Muscle of arm (tissue), 1 donor: ENCODE measurements at regions not wholly inside any gene's neighbourhood (a gene's known extent, or its start where the extent isn't known, plus 50 kb on each side); places are given as distances from the start of the nearest gene placed in this dataset.

Experiments
- DNase-seq: peaks from one replicate; pipeline ENCODE4 v3.0.0-alpha.2; 2013

DNA sequence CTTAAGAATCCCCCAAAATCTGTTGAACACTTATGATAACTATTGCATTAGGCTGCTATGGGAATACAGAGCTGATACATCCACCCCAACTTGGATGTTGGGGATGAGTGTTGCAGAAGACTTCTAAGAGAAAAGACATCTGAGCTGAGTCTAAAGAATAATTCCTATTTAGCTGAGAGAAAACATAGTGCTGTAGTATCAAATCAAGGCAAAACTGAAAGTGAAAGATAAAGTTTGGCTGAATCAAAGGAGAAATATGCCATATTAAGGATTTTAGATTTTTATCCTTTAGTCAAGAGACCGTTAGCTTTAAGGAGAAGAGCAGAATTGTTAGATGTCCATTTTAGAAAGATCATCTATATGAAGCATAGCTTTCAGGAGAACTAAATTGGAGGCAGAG is 726.9 kb upstream of the PTBP2 start:
- DNase-seq = no peak

DNA sequence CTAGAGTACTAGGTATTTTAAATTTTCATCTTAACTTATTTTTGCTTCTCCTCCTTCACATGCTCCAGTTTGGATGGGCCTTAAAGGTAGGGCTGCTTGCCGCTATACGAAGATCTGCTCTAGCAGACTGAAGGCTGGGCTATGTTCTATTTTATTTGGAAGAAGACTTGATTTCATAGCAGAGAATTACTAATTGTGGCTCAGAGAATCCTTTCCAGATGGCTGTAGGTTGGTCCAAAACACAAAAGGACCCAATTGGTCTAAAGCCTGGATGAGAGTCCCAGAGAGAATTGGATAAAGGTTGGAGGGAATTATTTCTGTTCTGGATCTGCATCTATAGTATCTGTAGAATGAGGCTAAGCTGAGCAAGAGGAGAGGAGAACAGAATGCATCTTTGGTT is 719.4 kb upstream of the PTBP2 start:
- peak; percentile 19 for DNase-seq

DNA sequence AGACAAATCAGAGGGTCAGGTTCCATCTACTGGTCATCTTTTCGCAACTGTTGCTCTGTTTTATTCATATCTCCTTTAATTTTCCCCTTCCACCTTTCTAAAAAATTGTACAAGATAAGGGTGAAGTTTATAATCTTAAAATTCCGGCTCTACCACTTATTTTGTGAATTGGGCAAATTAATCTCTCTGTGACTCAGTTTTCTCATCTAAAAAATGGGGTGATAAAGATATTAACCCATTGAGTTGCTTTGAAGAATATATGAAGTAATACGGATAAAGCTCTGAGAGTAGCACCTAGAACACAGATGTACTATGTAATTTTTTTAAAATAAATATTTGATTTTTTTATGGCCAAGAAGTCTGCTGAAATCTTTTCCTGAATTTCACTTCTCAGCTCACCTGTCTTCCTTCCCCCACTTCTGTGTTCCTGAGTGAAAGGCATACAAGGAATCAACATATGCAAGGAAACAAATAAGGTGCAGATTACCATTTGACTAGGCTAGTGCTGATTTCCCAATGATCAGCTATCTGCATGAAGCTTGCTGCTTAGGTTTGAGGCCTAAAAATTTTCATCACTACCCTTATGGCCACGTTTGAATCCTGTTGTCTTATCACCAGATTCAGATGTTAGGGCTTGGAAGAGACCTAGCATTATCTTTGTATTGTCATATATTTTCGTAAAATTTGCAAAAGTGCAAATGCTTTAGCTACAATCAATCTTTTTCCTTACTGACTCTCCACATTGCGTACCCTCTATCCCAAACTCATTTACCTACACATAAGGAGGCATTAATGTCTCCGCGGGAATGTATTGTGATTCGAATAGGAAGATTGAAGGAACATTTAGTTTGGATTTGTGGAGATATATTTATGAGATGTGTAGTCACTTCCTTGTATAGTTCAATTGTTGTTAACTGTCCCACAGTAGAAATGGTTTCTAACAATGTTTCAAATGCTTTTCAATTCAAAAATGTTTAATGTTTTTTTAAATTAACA is 718.3 kb upstream of the PTBP2 start:
- DNase-seq = no peak

DNA sequence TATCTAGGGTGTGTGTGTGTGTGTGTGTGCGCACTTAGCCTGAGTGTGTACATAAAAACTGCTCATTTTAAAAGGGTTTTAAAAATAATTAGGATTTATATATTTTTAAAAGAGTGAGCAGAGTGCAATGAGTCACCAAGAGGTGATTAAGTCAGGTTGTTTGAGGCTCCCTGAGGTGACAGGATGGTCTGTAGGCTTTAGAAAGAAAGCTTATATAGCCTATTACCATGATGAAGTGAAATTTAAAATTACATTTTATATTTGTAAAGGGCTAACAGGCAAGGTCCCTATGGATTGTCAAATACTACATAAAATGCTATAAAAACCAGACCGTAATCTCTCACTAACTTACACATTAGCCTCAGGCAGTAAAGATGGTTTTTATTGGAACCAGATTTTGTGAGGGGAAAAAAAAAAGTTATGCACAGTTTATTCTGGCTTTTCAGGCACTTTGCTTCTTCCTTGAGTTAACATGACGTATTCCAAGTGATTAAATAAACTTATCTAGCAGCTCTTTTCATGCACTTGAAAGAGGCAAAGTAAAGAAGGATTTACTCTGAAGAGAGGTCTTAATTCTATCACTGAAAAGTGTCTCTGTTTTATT is 711.7 kb upstream of the PTBP2 start:
- DNase-seq = peak; percentile 15

DNA sequence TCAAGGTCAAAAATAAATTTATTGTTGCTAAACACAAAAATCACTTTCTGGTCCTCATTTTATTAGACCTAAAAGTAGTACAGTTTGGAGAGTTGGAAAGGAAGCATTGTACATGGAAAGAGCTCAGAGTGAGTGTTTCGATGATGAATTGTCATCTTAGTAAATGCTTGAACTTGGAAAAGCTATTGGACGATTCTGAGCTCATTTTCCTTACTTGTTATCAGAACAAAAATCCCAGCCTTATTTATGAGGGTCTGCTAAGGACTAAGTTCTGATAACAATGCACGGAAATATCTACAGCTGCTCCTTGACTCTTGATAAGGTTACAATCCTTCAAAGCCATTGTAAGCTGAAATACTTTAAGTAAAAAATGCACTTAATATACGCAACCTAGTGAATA is 710.0 kb upstream of the PTBP2 start:
- no peak for DNase-seq

DNA sequence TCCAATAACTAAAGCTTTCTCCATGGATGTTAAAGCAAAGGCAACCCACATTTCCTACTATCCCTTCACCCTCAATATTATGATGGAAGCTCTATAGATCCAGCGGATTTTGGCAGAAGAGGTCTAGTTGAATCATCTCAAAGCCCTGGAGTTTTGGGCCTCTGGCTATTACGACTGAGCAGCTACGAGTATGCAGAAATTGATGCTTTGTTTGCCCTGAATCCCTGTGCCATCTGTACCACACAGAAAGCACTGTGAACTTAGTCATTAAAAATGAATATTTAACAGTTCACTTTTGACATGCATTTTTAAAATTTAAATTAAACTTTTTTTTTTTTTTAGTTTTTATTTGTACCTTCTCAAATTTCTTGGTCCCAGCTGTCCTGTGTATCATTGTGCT is 705.4 kb upstream of the PTBP2 start:
- DNase-seq = no peak

DNA sequence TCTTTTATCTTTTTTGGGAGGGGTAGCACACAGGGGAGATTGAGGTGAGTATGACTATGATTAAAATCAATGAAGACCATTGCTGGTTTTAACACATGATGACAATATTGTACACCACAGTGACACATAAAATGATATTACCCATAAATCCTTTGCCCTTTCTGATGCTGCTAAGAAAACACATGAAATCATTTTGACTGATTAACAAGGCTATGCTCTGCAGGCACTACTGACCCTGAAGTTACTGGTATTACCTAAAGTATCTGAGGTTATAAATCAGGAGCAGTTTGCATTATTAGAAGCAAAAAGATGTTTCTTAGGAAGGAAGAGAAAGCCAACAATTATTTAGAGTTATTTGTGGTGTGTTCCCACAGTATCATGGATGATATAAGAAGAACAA is 701.2 kb upstream of the PTBP2 start:
- no peak for DNase-seq

DNA sequence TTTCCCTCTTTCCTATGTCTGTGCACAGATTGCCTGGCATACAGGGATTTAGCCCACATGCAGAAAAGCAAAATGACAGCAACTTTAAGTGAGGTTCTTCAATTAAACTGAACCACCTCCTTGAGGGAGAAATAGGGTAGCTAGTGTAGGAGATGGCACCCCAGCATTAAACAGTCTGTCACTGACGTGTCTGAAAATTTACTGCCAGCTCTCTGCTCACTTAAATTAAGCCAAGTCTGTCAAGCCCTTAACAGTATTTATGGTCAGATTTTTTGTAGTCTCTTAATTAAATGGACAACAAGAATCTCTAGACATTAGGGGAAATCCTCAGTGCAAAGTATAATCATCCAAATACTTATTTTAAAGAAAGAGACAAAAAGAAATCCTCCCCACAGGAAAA is 696.5 kb upstream of the PTBP2 start:
- DNase-seq = no peak

DNA sequence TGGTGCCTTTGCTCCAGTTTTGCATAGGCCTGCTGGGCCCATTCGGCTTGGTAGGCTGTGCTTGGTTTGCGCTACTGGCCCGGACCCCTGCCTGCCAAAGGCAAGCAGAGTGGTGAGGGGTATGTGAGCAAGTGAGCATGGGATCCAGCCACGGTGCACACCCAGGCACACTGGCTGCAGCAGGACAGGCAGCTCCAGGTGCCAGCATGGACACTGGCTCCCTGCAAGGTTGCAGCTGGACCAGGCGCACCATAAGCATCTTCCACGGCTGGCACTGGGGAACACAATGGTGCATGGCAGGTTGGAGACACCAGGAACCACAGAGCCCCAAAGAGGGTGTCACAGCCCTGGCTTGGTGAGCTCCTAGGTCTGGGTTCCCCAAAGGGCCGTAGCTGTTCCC is 693.5 kb upstream of the PTBP2 start:
- no peak for DNase-seq

DNA sequence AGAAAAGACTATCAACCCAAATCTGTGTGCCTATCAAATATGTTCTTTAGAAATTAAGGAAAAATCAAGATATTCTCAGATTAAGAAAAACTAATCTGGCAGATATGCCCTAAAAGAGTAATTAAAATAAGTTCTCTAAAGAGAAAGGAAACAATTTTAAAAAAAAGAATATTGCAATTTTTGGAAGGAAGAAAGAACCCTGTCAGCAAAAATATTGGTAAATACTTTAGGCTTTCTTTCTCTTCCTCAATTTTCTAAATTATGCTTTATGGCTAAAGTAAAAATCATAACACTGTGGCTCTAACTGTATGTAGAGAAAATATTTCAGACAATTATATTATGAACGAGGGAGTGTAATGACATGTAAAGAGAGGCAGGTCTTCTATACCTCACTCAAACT is 691.3 kb upstream of the PTBP2 start:
- DNase-seq = no peak

DNA sequence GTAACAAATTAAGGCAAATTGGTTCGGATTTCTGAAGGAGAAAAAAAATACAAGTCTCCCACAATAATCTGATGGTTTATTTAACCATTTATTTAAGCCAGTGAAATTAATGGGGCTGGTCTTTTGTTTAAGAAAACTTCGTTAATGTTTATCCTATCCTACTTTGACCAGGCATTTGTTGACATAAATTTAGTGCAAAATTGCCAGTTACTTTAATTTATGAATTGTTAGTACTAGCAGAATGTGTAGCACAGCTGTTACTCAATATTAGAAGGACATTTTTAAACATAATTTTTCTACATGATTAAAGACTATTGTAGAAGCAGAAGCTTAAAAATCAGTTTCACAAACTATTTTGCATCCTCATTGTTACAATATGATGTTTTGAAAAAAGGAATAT is 687.6 kb upstream of the PTBP2 start:
- DNase-seq = no peak

DNA sequence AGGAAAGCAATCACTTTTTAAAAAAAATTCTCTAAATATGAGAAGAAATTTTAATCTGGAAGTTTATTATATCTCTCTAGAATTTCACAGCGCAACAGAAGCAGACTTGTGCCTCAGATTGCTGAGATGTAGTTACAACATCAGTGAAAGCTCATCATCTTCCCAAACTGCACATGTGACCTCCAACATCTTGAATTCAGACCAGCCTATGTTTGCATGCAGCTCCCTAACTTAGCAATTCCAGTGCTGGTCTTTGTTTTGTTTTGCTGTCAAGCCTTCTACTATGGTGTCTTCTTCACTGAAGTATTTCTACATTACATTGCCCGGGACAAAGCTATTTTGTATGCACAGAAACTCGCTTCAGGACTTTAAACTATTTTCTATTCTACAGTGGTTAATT is 684.8 kb upstream of the PTBP2 start:
- DNase-seq = no peak

DNA sequence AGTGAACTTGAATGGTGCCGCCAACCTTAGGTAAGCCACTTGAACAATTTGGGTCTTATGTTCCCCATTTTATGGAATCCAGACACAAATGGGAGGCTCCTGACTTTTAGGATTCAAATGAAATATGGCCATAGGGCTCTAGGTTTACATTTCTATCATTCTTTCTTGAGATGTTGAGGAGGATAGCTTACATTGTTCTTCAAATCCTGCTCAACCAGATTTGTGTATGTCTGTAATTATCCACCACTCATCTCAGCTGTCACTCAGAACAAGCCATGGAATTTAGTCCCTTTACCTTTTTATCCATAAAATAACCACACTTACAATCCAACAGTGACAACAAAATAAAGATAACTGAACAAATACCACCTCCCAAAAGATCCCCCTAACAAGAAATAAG is 682.9 kb upstream of the PTBP2 start:
- no peak for DNase-seq

DNA sequence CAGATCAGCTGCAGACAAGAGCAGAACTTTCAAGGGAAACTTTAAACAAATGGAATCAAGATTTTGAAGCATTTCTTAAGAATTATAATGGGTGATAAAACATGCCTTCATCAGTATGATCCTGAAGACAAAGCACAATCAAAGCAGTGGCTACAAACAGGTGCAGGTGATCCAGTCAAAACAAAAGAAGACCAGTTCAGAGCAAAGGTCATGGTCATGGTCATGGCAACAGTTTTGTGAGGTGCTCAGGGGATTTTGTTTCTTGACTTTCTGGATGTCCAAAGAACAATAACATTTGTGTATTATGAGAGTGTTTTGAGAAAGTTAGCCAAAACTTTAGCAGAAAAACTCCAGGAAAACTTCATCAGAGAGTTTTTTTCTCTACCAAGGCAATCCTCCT is 681.7 kb upstream of the PTBP2 start:
- no peak for DNase-seq

DNA sequence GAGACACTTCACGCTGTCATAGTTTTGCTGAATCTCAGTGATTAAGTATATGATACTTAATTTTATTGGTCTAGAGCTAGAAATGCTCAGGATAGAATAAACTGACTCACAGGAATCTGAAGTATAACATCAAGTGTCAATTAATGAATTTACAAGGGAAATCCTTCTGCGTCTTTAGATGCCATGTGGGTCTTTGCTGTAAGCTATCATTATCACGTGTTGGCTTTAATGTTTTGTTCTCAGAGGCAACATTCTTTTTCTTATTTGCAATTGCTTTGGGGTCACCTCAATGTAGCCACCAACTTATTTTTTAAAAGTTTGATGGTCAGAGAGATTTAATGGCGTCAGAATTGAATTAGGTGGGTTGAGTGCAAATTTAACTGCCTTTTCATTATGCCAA is 680.1 kb upstream of the PTBP2 start:
- no peak for DNase-seq

DNA sequence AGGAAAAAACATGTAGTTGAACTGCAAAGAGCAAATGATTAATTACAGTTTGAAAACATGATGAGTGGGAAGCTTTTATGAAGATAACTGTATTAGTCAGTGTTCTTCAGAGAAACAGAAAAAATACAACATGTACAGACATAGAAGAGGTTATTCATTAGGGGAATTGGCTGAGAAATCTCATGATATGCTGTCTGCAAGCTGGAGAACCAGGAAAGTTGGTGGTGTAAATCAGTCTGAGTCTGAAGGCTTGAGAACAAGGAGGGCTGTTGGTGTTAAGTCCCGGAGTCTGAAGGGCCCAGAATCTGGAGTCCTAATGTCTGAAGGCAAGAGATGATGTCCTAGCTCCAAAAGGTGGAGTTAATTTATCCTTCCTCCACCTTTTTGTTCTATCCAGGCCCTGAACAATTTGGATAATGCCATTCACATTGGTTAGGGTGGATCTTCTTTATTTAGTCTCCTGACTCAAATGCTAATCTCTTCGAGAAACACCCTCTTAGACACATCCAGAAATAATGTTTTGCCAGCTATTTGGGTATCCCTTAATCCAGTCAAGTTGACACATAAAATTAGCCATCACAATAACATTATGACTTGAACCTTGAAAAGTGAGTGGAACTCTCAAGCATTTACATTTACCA is 672.9 kb upstream of the PTBP2 start:
- no peak for DNase-seq

DNA sequence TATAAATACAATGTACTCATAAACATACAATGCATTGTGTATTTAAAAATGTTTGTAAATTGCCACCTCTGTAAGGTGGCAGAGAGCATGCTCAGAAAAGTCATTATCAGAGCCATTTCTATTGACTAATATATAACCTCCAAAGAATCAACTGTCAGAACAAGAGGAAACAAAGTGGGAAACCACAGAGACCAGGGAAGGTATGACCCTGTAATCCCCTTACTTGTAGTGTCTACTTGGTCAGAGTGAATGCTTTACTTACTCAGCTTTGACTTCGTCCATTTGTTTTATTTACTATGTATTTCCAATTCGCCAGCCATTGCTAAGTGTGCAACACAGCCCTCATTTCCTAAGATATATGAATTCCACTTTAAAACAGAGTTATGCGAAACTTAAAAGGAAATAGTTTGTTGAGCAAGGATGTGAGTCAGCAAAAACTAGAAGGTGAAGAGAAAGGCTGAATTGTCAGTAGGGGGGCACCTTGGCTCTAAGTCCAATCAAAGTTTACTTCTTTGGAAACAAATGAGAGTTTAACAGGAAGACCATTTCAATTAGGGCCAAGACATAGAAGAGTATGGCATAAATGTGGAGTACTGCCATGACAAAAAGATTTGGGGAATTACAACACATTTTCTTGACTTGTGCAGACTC is 671.7 kb upstream of the PTBP2 start:
- DNase-seq = no peak

DNA sequence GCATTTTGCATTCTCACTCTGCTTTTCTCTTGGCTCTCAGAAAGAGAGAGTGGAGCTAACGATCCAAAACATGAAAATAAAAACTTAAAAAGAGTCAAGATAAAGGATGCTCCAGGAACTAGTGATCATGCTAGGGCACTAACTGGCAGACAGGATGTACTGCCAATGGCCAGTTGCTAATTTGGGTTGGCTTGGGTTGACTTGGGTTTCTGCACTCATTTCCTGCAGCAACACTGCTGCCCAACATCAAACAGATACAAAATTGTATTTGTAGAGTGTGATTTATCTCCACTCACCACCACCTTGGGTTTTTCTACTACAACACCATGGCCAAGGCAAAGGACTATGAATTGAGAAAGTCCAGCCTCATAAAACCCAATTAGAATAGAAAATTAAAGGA is 662.3 kb upstream of the PTBP2 start:
- no peak for DNase-seq

DNA sequence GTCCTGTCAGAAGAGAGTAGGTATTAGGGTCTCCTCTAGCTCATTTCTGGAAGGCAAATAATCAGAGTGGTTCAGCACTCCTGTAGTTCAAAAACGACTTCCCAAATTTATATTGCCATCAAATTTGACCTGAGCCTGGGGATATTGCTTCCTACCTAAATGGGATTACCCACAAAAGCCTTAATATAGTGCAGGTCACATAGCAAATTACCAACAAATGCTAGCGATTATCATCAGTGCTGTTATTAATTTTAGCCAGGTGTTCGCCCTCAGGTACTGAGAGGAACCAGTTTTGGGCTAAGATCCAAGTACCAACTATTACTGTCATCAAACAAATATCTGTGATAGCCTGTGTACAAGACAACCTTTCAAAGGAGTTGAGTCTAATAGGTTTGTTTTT is 661.8 kb upstream of the PTBP2 start:
- no peak for DNase-seq

DNA sequence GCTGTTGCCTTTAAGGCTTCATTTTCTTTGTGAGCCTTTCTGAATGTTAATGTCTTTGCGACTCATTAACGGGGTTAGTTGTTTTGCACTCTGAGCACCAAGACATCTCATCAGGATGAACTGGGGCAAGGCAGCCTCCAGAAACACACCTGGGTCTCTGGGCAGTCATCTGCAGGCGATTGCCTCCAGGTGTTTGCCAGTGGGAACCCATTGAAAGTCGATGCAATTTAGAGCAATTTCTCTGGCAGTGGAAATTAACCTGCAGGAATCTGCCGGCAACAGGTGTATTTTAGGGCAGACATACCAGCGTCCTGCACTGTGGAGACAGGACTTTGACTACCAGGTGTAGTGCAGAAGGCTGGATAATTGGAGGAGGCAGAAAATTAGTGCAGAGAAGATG is 661.0 kb upstream of the PTBP2 start:
- no peak for DNase-seq

DNA sequence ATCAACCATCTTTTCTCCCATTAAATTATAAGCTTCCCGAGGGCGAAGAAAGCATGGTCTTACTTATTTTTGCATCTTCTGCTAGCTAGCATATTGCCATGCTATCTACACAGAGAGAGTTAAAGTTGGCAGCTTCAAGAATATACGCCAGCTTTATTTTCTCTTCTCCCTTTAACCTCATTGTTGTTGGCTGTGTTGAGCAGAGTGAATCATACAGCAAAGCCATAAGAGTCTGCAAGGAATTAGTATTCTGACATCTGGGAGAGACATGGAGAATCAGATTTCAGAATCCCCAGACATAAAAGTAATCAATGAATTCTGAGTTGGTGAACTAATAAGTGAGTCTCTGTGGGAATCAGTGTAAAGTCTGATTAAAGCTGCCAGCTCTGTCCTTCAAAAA is 649.6 kb upstream of the PTBP2 start:
- DNase-seq = no peak

DNA sequence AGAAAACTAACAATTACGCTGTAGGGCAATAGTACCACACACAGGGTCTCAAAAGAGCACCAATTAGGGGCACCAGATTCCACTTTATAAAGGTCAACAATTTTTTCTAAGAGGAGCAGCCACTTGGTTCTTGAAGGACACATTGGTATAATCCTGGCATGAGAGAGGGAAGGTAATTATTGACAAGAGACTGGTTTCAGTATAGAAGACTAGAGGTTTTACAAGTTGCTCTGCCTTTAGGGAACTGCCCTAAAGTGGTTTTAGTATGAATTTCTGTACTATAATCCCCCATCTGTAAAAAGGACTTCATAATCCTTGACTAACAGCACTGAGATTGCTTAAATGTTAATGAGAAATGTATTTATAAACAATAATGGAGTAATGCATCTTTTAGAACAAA is 648.5 kb upstream of the PTBP2 start:
- no peak for DNase-seq

DNA sequence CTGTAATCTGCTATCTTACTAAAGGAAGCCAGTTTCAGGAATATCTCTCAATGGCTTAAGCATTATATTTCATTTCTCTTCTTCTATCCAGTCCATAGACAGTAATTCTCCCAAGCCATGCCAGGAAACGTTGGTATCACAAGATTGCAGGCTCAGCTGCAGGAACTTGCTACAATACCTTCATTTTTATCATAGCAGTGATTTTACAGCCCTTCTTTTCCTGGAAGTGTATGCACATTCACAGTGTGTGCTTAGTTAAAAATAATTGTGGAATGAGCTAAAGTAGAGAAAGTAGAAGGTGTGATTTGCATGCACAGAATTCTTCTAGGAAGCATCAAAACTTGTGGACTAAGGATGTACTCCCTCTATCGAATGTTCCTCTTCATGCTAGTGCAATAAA is 647.2 kb upstream of the PTBP2 start:
- DNase-seq = no peak
